HG02938 (cell line): ENCODE measurements at regions not wholly inside any gene's neighbourhood (a gene's known extent, or its start where the extent isn't known, plus 50 kb on each side); places are given as distances from the start of the nearest gene placed in this dataset.
A peak's percentile ranks its signal among the peaks of the same experiment; 100 is the strongest.
"Not testable (repeated sequence)": the region's sequence is repeated elsewhere in the genome, so short reads cannot be mapped to it uniquely, and the experiment has no call there.

Experiments used
- ATAC-seq: cut with Tn5 transposase; IDR thresholded peaks from one replicate; pipeline ENCODE4 v1.9.1; 2021; ENCODE audit warnings: mild to moderate bottlenecking, moderate library complexity; ENCODE audit not compliant: unreplicated experiment

- no peak for ATAC-seq
Measured at GRCh38 chr15:62316413-62317060, 151.5 kb upstream of the C2CD4B start.

- ATAC-seq, result no peak
Measured at GRCh38 chr15:62320259-62320658, 155.2 kb upstream of the C2CD4B start.

- no peak for ATAC-seq
Measured at GRCh38 chr15:62323353-62323890, 158.3 kb upstream of the C2CD4B start.

GRCh38 chr15:62324382-62324781, 159.3 kb upstream of the C2CD4B start:
- no peak for ATAC-seq

- ATAC-seq, result no peak
Measured at GRCh38 chr15:62325597-62325996, 160.5 kb upstream of the C2CD4B start.

- ATAC-seq, result no peak
Measured at GRCh38 chr15:62326460-62327011, 161.5 kb upstream of the C2CD4B start.

GRCh38 chr15:62327406-62327805, 162.3 kb upstream of the C2CD4B start:
- no peak for ATAC-seq

GRCh38 chr15:62332472-62332871, 167.4 kb upstream of the C2CD4B start:
- not testable (repeated sequence) for ATAC-seq

- ATAC-seq, result no peak
Measured at GRCh38 chr15:62334536-62334935, 169.5 kb upstream of the C2CD4B start.

- ATAC-seq, result no peak
Measured at GRCh38 chr15:62337934-62338333, 172.8 kb upstream of the C2CD4B start.

GRCh38 chr15:62338497-62338896, 173.4 kb upstream of the C2CD4B start:
- no peak for ATAC-seq

GRCh38 chr15:62342959-62343358, 177.9 kb upstream of the C2CD4B start:
- no peak for ATAC-seq

- no peak for ATAC-seq
Measured at GRCh38 chr15:62343397-62343796, 178.3 kb upstream of the C2CD4B start.

- peak; percentile 87 for ATAC-seq
Measured at GRCh38 chr15:62344806-62345539, 179.9 kb upstream of the C2CD4B start.

GRCh38 chr15:62346168-62346567, 181.1 kb upstream of the C2CD4B start:
- no peak for ATAC-seq

GRCh38 chr15:62348118-62348517, 183.0 kb upstream of the C2CD4B start:
- no peak for ATAC-seq

- no peak for ATAC-seq
Measured at GRCh38 chr15:62348623-62349022, 183.5 kb upstream of the C2CD4B start.

- ATAC-seq, result no peak
Measured at GRCh38 chr15:62352817-62353216, 187.7 kb upstream of the C2CD4B start.

- no peak for ATAC-seq
Measured at GRCh38 chr15:62357431-62357830, 192.3 kb upstream of the C2CD4B start.

- no peak for ATAC-seq
Measured at GRCh38 chr15:62359416-62359815, 194.3 kb upstream of the C2CD4B start.

GRCh38 chr15:62360332-62361097, 195.4 kb upstream of the C2CD4B start:
- no peak for ATAC-seq
